ENCODE measurements at regions not wholly inside any gene's neighbourhood (a gene's known extent, or its start where the extent isn't known, plus 50 kb on each side); places are given as distances from the start of the nearest gene placed in this dataset.

GRCh38 chr2:174656035-174656434 lies 58.4 kb upstream of the WIPF1 start:
- no peak for TF ChIP-seq ZNF232 (CRISPR knock-in tag; IDR thresholded peaks at IDR 0.05)
- TF ChIP-seq, protein P1, sequence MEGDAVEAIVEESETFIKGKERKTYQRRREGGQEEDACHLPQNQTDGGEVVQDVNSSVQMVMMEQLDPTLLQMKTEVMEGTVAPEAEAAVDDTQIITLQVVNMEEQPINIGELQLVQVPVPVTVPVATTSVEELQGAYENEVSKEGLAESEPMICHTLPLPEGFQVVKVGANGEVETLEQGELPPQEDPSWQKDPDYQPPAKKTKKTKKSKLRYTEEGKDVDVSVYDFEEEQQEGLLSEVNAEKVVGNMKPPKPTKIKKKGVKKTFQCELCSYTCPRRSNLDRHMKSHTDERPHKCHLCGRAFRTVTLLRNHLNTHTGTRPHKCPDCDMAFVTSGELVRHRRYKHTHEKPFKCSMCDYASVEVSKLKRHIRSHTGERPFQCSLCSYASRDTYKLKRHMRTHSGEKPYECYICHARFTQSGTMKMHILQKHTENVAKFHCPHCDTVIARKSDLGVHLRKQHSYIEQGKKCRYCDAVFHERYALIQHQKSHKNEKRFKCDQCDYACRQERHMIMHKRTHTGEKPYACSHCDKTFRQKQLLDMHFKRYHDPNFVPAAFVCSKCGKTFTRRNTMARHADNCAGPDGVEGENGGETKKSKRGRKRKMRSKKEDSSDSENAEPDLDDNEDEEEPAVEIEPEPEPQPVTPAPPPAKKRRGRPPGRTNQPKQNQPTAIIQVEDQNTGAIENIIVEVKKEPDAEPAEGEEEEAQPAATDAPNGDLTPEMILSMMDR (IDR thresholded peaks at IDR 0.05) = no peak
- TF ChIP-seq, protein P2, sequence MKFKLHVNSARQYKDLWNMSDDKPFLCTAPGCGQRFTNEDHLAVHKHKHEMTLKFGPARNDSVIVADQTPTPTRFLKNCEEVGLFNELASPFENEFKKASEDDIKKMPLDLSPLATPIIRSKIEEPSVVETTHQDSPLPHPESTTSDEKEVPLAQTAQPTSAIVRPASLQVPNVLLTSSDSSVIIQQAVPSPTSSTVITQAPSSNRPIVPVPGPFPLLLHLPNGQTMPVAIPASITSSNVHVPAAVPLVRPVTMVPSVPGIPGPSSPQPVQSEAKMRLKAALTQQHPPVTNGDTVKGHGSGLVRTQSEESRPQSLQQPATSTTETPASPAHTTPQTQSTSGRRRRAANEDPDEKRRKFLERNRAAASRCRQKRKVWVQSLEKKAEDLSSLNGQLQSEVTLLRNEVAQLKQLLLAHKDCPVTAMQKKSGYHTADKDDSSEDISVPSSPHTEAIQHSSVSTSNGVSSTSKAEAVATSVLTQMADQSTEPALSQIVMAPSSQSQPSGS (CRISPR knock-in tag; IDR thresholded peaks at IDR 0.05; ENCODE audit: borderline replicate concordance, low read depth) = no peak

Measured in WTC11 (cell line).